Osteoblast (primary cell): ENCODE measurements at regions not wholly inside any gene's neighbourhood (a gene's known extent, or its start where the extent isn't known, plus 50 kb on each side); places are given as distances from the start of the nearest gene placed in this dataset.
"Not testable (repeated sequence)": the region's sequence is repeated elsewhere in the genome, so short reads cannot be mapped to it uniquely, and the experiment has no call there.

Experiments
- DNase-seq: peaks from one replicate; pipeline ENCODE4 v3.0.0; 2011; ENCODE audit warnings: low spot score, mixed read lengths; ENCODE audit not compliant: insufficient read length; ENCODE audit errors: missing footprints
- H2AFZ ChIP-seq: 2 replicates; pipeline ENCODE4 v1.6.0; 2011; ENCODE audit warnings: mild to moderate bottlenecking, low read length
- H3K27ac ChIP-seq: 2 replicates; pipeline ENCODE4 v1.5.1; 2011; ENCODE audit warnings: mild to moderate bottlenecking, low read depth, low read length, moderate library complexity
- H3K27me3 ChIP-seq: 2 replicates; pipeline ENCODE4 v1.6.0; 2012; ENCODE audit warnings: mild to moderate bottlenecking, control low read depth, inconsistent platforms, low read length, moderate library complexity; ENCODE audit not compliant: insufficient read depth
- H3K36me3 ChIP-seq: 2 replicates; pipeline ENCODE4 v1.5.1; 2011; ENCODE audit warnings: mild to moderate bottlenecking, low read length, control low read depth, moderate library complexity; ENCODE audit not compliant: insufficient read depth
- H3K4me1 ChIP-seq: 2 replicates; pipeline ENCODE4 v1.5.1; 2011; ENCODE audit warnings: mild to moderate bottlenecking, low read length, control low read depth, moderate library complexity; ENCODE audit not compliant: insufficient read depth
- H3K4me2 ChIP-seq: 2 replicates; pipeline ENCODE4 v1.6.0; 2011; ENCODE audit warnings: mild to moderate bottlenecking, low read length; ENCODE audit not compliant: insufficient read depth
- H3K4me3 ChIP-seq: fragments of 200-600 bp; sonication (generic); 3 replicates; pipeline ENCODE4 v1.5.1; 2012; ENCODE audit warnings: mild to moderate bottlenecking, low read length, inconsistent platforms; ENCODE audit not compliant: insufficient read depth
- H3K79me2 ChIP-seq: 2 replicates; pipeline ENCODE4 v1.6.0; 2012; ENCODE audit warnings: mild to moderate bottlenecking, low read length, control low read depth, inconsistent platforms; ENCODE audit not compliant: insufficient read depth
- H3K9me3 ChIP-seq: 2 replicates; pipeline ENCODE4 v1.5.1; 2011; ENCODE audit warnings: low read depth, low read length, control low read depth
- H4K20me1 ChIP-seq: 2 replicates; pipeline ENCODE4 v1.6.0; 2012; ENCODE audit warnings: mild to moderate bottlenecking, low read length, control low read depth; ENCODE audit not compliant: insufficient read depth
- CTCF ChIP-seq: IDR thresholded peaks from 2 replicates; pipeline ENCODE4 v1.5.1; 2011; ENCODE audit warnings: mild to moderate bottlenecking, low read depth, low read length, moderate library complexity; ENCODE audit errors: extremely low read depth

- Histone ChIP-seq H3K27ac (no peak overlapping the region), H3K9me3 (no peaks in the 10 kb centered on the region), H2AFZ (no peak overlapping the region), H4K20me1 (no peaks in the 10 kb centered on the region), H3K27me3 (no peaks in the 10 kb centered on the region), H3K4me2 (no peak overlapping the region), H3K4me3 (no peak overlapping the region), H3K79me2 (no peaks in the 10 kb centered on the region), H3K36me3 (no peaks in the 10 kb centered on the region), H3K4me1 (no peaks in the 10 kb centered on the region)
- no peak for TF ChIP-seq CTCF
- DNase-seq, result no peak
These were observed 62.3 kb upstream of the SHLD1 start for GRCh38 chr20:5687884-5688283.

GRCh38 chr20:5686384-5687105, 63.7 kb upstream of the SHLD1 start:
- no peak for DNase-seq
- H3K79me2 ChIP-seq, result no peaks in the 10 kb centered on the region
- H4K20me1 ChIP-seq, result no peaks in the 10 kb centered on the region
- no peak overlapping the region for H3K4me2 ChIP-seq
- TF ChIP-seq CTCF, result no peak
- H3K27me3 ChIP-seq, result no peaks in the 10 kb centered on the region
- H2AFZ ChIP-seq, result no peak overlapping the region
- no peaks in the 10 kb centered on the region for H3K4me1 ChIP-seq
- H3K4me3 ChIP-seq, result no peak overlapping the region
- H3K36me3 ChIP-seq, result no peaks in the 10 kb centered on the region
- H3K9me3 ChIP-seq, result no peaks in the 10 kb centered on the region
- H3K27ac ChIP-seq, result no peak overlapping the region

- not testable (repeated sequence) for H4K20me1 ChIP-seq, H3K36me3 ChIP-seq, DNase-seq, H3K4me2 ChIP-seq, H3K27me3 ChIP-seq, H3K27ac ChIP-seq, H3K9me3 ChIP-seq, H3K4me3 ChIP-seq, H3K79me2 ChIP-seq, H2AFZ ChIP-seq, H3K4me1 ChIP-seq
These were observed 67.6 kb upstream of the SHLD1 start for GRCh38 chr20:5682556-5682955.

GRCh38 chr20:5680192-5680591, 69.4 kb upstream of the GPCPD1 start:
- Histone ChIP-seq H3K27ac (no peak overlapping the region), H3K4me1 (no peaks in the 10 kb centered on the region), H4K20me1 (no peaks in the 10 kb centered on the region), H3K4me3 (no peak overlapping the region), H3K4me2 (no peak overlapping the region), H2AFZ (no peak overlapping the region), H3K36me3 (no peaks in the 10 kb centered on the region), H3K27me3 (no peaks in the 10 kb centered on the region), H3K9me3 (no peaks in the 10 kb centered on the region), H3K79me2 (no peaks in the 10 kb centered on the region)
- no peak for TF ChIP-seq CTCF
- DNase-seq, result no peak
